Thymus (tissue), 11 donors: ENCODE measurements at regions not wholly inside any gene's neighbourhood (a gene's known extent, or its start where the extent isn't known, plus 50 kb on each side); places are given as distances from the start of the nearest gene placed in this dataset.

ENCODE experiments used
- DNase-seq, 9 donors: peaks; one replicate each; pipeline ENCODE4 v3.0.0-alpha.2; 2013; ENCODE audit warnings: low spot score in 9 of 9, low read depth in 6 of 9, missing footprints in 1 of 9
- H3K27ac ChIP-seq, 2 donors: one replicate each; pipeline ENCODE4 v1.5.1; 2013; ENCODE audit warnings: control low read depth in 1 of 2, low read depth in 1 of 2, low read length in 1 of 2, mild to moderate bottlenecking in 1 of 2, moderate library complexity in 1 of 2
- H3K27me3 ChIP-seq, 2 donors: one replicate each; pipeline ENCODE4 v1.5.1; 2013; ENCODE audit warnings: low read length in 1 of 2; ENCODE audit not compliant: control insufficient read depth in 2 of 2, insufficient read depth in 1 of 2
- H3K36me3 ChIP-seq, 2 donors: one replicate each; pipeline ENCODE4 v1.5.1; 2013; ENCODE audit warnings: low read length in 1 of 2, mild to moderate bottlenecking in 1 of 2, moderate library complexity in 1 of 2; ENCODE audit not compliant: control insufficient read depth in 2 of 2, insufficient read depth in 2 of 2
- H3K4me1 ChIP-seq, 2 donors: one replicate each; pipeline ENCODE4 v1.5.1; 2013; ENCODE audit warnings: low read length in 2 of 2; ENCODE audit not compliant: control insufficient read depth in 2 of 2, insufficient read depth in 2 of 2
- H3K4me3 ChIP-seq, 2 donors: one replicate each; pipeline ENCODE4 v1.5.1; 2013; ENCODE audit warnings: low read length in 2 of 2, control low read depth in 1 of 2, mild to moderate bottlenecking in 1 of 2
- H3K9me3 ChIP-seq, 2 donors: one replicate each; pipeline ENCODE4 v1.5.1; 2013; ENCODE audit warnings: low read length in 1 of 2, mild to moderate bottlenecking in 1 of 2; ENCODE audit not compliant: control insufficient read depth in 2 of 2, insufficient read depth in 1 of 2
- WGBS: extraction: QIAGEN DNeasy Blood & Tissue Kit; methylation state at CpG from one replicate; pipeline ENCODE4 v1.1.7; 2013; 5-methylcytosine and 5-hydroxymethylcytosine counted together
- donor health status: healthy.

DNA sequence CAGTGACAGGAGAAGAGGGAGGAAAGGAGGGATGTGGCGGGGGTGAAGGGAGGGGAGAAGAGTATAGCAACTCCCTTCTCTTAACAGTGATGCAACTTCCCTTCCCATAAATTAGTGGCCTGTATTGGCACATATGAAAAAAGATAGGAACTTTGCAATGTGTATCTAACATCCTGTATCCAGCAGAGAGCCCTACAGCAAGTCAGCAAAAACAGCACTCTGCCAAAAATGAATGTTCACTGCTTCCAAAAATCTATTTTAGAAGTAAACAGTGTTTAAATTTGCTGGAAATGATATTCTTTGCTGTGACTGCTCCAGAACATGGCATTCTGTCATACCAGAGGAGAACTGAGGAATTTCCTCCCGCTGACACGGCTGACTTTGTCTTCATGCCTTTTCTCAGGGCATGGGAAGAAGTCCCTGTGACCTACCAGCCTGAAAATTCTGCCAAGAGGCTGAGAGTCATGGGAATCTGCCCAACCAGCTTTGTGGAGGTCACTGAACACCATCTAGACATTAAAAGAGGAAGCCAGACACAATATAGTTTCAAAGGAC lies 343.4 kb upstream of the RASGEF1B start:
- no peak overlapping the region for H3K4me3 ChIP-seq
- 83% methylated on average over 3 of the region's 3 CpGs for WGBS
- H3K4me1 ChIP-seq: no peaks in the 10 kb centered on the region
- DNase-seq: no peak
- no peaks in the 10 kb centered on the region for H3K27me3 ChIP-seq
- H3K27ac ChIP-seq: no peak overlapping the region
- H3K36me3 ChIP-seq: no peaks in the 10 kb centered on the region
- H3K9me3 ChIP-seq: no peaks in the 10 kb centered on the region

DNA sequence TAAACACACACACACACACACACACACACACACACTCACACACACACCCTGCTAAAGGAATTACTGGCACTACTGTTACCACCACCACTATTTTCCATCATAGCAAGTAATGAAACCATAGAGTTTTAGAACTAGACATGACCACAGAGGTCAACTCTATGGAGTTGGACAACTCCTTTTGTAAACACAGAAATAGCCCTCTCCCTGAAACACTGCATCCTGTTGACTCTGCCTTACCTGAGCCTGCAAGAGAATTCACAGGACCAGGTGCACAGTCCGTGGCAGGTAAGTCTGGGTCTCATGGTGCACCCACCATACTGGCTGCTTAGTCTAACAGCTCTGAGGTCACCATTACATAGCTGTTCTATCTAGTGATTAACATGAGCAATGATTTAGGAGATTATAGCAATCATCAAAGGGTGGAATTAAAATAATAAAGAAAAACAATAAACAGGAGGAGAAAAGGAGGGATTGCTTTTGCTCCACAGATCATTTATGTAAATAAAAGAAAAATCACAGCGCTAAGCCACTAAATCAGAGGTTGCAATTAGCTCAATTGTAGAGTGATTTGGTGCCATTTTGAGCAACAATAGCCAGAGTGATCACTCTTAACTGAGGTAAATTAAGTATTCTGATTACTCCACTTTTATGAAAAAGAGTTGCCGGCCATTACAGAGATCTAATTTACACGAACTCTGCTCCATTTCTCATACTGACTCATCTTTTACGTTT lies 340.0 kb upstream of the RASGEF1B start:
- WGBS: 96% methylated on average over 5 of the region's 5 CpGs
- Histone ChIP-seq H3K36me3 (no peaks in the 10 kb centered on the region), H3K4me1 (no peaks in the 10 kb centered on the region), H3K4me3 (no peak overlapping the region), H3K27ac (no peak overlapping the region), H3K27me3 (no peaks in the 10 kb centered on the region), H3K9me3 (no peaks in the 10 kb centered on the region)
- DNase-seq: no peak

DNA sequence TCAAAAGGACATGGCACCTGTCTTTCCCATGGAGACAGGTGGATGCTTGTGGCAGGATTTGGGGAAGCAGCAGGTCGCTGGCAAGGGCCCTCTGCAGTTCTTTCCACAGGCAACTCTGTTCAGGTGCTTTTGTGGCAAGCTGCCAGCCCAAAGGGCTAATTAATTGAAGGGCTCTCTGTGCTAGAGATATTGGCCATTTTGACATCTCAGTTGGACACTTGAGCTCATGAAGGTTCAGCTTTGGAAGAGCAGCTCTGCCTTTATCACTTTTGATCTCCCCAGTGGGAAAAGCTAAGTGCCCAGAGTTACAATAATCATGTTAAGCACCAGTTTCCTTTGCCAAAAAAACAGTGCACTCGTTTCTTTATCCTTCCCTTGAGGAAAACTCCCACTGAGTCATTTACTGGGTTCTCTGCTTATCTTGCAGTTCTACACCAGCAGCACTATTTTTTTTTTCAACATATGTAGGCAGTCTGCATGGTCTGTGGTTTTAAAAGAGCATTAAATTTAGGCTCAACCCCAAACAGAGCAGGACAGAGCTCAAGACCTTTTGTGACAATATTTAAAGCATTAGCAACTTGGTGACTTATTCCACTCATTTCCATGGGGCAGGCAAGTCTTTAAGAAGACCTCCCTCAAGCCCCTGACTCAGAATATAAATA lies 336.4 kb upstream of the RASGEF1B start:
- no peak for DNase-seq
- no peaks in the 10 kb centered on the region for H3K36me3 ChIP-seq
- no peak overlapping the region for H3K4me3 ChIP-seq
- WGBS: 50% methylated on average over 2 of the region's 2 CpGs
- H3K27ac ChIP-seq: no peak overlapping the region
- H3K27me3 ChIP-seq: no peaks in the 10 kb centered on the region
- H3K4me1 ChIP-seq: no peaks in the 10 kb centered on the region
- H3K9me3 ChIP-seq: no peaks in the 10 kb centered on the region

DNA sequence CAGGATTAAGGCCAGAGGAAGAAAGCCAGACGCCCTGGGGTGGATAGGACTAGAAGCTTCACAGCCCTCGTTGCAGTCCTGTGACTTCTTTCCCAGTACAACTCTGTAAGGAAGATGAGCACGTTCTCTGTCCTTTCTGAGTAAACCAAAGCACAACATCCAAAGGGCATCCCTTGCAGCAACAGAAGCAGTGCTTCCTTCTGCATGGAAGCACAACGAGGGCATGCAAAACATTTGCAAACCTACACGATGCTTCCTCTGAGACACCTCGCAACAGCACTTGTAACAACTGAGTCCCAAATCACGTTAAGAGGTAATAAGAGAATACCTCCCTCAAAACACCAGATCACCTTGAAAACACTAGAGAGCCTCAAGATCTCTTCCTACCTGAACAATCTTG lies 335.7 kb upstream of the RASGEF1B start:
- DNase-seq: no peak
- H3K27me3 ChIP-seq: no peaks in the 10 kb centered on the region
- no peak overlapping the region for H3K4me3 ChIP-seq

DNA sequence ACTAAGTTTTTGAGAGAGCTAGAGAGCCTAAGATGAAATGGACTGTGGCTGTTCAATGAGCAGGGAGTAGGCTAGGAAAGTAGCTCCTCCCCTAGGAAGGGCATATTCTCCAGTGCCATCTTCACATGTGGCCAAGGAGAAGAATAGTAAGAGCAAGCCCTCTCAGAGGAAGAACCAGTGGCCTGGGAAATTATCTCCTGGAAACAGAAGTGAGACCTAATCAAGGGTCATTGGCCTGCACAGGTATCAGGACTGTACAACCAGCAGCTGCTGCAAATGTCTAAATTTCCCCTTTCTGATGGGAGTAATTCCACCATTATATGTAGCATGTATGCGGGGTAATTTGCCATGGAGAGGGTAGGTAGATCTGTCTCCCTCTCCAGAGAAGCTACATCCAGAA lies 334.8 kb upstream of the RASGEF1B start:
- H3K4me1 ChIP-seq: no peaks in the 10 kb centered on the region
- DNase-seq: no peak
- no peaks in the 10 kb centered on the region for H3K9me3 ChIP-seq
- H3K27ac ChIP-seq: no peak overlapping the region
- 100% methylated on average over 1 of the region's 1 CpG for WGBS
- H3K36me3 ChIP-seq: no peaks in the 10 kb centered on the region
- H3K4me3 ChIP-seq: no peak overlapping the region
- no peaks in the 10 kb centered on the region for H3K27me3 ChIP-seq

More for the DNA sequence above, 335.7 kb upstream of the RASGEF1B start:
- Histone ChIP-seq H3K36me3 (no peaks in the 10 kb centered on the region), H3K9me3 (no peaks in the 10 kb centered on the region), H3K4me1 (no peaks in the 10 kb centered on the region), H3K27ac (no peak overlapping the region)
- WGBS: 82% methylated on average over 7 of the region's 7 CpGs

DNA sequence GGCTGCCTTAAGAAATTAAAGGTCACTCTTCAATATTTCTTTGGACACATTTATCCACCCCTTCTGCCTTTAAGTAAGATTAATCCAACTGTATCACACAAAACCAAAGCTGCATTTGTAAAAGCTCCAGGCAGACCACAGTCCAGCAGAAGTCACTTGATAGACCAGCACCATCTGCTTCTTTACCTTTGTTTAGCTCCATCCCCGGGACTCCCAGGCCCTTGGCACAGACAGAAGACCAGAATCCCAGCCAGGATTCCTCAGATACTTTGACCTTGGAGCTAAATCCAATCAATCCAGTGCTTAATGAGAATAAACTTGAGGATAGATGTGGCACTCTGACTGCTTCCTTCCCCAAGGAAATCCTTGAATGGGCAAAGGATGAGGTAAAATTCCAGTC lies 333.1 kb upstream of the RASGEF1B start:
- DNase-seq: no peak
- Histone ChIP-seq H3K4me3 (no peak overlapping the region), H3K36me3 (no peaks in the 10 kb centered on the region), H3K27me3 (no peaks in the 10 kb centered on the region), H3K27ac (no peak overlapping the region), H3K9me3 (no peaks in the 10 kb centered on the region), H3K4me1 (no peaks in the 10 kb centered on the region)
- WGBS: 93% methylated on average over 1 of the region's 1 CpG

DNA sequence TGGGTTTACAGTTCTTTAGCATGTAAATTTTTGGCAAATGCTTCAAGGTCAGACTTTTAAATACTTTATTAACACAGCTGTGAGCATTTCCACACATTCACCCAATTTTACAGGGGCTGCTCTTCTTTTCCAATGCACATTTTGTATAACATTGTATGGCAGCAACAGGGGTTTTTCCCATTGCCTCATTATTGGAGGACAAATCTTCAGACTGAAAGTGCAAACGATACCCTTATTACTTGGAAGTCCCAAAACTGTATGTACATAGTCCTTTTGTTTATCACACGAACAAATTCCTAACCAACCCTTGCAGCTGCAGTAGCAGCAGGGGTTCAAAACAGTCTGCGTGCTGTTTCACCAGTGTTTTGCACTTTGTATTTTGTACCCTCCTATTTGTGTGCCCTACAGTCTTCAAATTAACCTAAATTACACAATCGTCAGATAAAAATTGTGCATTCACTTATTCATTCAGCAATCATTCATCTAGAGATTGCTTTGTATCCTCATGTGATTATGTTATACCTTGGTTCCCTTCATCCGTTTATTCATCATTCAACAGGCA lies 330.7 kb upstream of the RASGEF1B start:
- no peaks in the 10 kb centered on the region for H3K9me3 ChIP-seq
- H3K36me3 ChIP-seq: no peaks in the 10 kb centered on the region
- no peak overlapping the region for H3K4me3 ChIP-seq
- H3K27ac ChIP-seq: no peak overlapping the region
- 77% methylated on average over 5 of the region's 5 CpGs for WGBS
- no peak for DNase-seq
- no peaks in the 10 kb centered on the region for H3K27me3 ChIP-seq
- H3K4me1 ChIP-seq: no peaks in the 10 kb centered on the region

DNA sequence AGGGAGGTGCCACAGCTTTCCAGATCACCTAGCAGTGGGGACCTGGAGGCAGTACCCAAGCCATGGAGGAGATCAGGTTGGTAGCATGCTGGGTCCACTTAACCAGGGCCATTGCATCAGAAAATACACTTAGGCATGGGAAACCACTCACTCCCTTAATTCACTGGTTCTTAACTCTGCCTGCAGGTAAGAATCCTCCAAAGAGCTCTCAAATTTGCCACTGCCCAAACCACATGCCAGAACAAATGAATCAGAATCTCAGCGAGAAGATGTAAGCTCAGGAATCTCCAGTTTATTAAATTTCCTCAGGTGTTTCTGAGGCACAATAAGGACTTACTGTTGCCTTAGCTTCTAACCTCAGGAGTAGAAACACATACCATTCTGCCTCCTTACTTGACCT lies 327.7 kb upstream of the RASGEF1B start:
- DNase-seq: no peak
- H3K4me3 ChIP-seq: no peak overlapping the region
- H3K27me3 ChIP-seq: no peaks in the 10 kb centered on the region
- H3K36me3 ChIP-seq: no peaks in the 10 kb centered on the region
- 97% methylated on average over 1 of the region's 1 CpG for WGBS
- no peak overlapping the region for H3K27ac ChIP-seq
- H3K4me1 ChIP-seq: no peaks in the 10 kb centered on the region
- H3K9me3 ChIP-seq: no peaks in the 10 kb centered on the region

DNA sequence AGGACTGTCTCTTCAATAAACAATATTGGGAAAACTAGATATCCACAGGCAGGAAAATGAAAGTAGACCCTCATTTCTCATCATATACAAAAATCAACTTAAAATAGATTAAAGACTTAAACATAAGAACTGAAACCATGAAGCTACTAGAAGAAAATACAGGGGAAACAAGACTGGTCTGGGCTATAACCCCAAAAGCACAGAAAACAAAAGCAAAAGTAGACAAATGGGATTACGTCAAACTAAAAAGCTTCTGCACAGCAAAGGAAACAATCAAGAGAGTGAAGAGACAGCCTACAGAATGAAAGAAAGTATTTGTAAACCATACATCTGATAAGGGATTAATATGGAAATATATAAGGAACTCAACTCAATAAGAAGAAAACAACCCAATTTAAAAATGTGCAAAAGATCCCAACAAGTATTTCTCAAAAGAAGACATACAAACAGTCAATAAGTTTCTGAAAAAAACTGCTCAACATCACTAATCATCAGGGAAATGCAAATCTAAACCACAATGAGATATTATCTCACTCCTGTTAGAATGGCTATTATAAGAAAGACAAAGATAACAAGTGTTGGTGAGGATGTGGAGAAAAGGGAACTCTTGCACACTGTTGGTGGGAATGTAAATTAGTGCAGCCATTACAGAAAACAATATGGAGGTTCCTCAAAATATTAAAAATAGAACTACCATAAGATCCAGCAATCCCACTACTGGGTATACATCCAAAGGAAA lies 325.3 kb upstream of the RASGEF1B start:
- Histone ChIP-seq H3K36me3 (no peaks in the 10 kb centered on the region), H3K27me3 (no peaks in the 10 kb centered on the region), H3K4me3 (no peak overlapping the region), H3K9me3 (no peaks in the 10 kb centered on the region), H3K4me1 (no peaks in the 10 kb centered on the region), H3K27ac (no peak overlapping the region)
- no peak for DNase-seq
- 95% methylated on average over 1 of the region's 1 CpG for WGBS
